Right ventricle myocardium inferior (tissue), 1 donor: ENCODE measurements at regions not wholly inside any gene's neighbourhood (a gene's known extent, or its start where the extent isn't known, plus 50 kb on each side); places are given as distances from the start of the nearest gene placed in this dataset.

Experiments
- ATAC-seq: fragments of 200-7000 bp; cut with Tn5 transposase; one replicate; pipeline ENCODE4 v1.9.1; 2020; ENCODE audit warnings: mild to moderate bottlenecking, moderate library complexity
- DNase-seq: peaks from one replicate; pipeline ENCODE4 v3.0.0; 2021; ENCODE audit errors: missing footprints
- intact Hi-C: fragments of 100-400 bp; cut with DNase I; formaldehyde crosslinking; loops from one replicate; pipeline ENCODE4 v1.11.0; 2022
- donor health status: DM: no; HTN: yes; CAD: no; lungs with severe emphysema.

DNA sequence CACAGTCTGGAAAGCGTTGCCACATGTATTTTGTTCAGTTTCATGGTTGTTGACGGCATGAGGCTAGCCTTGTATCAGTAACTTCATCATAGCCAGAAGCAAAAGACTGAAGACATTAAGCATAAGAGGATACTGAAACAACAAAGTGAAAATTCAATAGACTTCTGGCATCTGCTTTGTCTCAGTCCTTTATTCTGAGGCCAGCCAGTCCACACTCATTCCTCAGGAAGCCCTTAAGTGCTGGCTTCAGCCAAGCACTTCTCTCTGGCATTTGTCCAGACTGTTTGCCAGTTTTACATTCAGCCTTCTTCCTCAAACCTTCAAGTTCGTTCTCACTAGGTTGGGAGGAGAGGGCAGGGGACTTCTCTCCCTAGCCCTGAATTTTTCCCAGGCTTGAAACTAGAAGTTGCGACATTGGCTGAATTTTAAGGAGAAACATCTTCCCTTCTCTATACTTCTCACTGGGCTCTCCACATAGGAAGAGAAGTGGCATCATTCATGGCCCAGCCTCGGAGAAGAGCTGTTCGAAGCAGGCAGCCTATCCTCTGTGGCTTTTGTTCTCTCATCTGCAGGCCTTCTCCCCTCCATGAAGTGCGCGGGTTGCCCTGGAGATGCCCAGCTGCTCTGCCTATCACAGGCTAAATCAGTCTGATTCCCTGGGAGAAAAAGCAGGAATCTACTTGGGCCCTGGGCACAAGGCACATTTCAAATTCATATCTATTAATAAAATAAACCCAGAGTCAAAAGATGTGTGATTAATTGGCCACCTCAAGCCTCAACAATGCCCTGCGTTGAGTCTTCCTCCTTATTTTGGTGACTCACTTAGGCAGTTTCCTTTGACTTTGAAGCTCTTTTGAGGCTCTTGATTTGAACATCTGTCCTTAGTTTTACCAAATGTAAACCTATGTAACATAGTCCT, 130.9 kb upstream of the PLEKHA5 start:
- intact Hi-C loops, result no loop called here
- no peak for ATAC-seq

DNA sequence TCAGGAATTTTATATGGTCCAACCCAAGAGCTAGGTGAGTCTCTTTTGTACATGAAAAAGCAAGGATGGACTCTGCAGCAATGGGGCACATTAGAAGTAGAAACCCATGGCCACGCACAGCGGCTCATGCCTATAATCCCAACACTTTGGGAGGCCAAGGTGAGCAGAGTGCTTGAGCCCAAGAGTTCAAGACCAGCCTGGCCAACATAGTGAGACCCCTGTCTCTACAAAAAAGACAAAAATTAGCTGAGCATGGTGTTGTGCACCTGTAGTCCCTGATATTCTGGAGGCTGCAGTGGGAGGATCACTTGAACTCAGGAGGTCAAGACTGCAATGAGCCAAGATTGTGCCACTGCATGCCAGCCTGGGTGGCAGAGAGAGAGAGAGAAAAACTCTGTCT, 128.7 kb upstream of the PLEKHA5 start:
- intact Hi-C loops, result no loop called here
- ATAC-seq (no peak), DNase-seq (no peak)

More for the DNA sequence above, 130.9 kb upstream of the PLEKHA5 start:
- DNase-seq, result no peak

DNA sequence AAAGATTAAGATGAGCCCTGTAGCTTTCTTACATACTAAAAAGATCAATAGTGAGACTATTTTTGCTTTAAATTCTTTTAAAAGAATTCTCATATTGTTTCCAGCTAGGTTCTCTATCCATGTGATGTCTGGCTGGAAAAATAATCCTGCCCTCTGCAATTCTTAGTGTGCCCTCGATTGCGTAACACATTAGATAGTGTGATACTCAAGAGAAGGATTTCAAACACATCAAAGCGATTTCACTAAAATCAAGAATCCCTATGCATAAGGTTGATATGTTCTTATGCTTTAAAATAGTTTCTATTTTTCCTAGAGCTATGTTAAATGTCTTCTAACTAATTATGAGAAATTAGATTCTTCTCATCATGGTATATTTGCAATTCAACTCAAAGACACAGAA, 127.3 kb upstream of the PLEKHA5 start:
- intact Hi-C loops, result no loop called here
- no peak for DNase-seq
- ATAC-seq, result no peak

DNA sequence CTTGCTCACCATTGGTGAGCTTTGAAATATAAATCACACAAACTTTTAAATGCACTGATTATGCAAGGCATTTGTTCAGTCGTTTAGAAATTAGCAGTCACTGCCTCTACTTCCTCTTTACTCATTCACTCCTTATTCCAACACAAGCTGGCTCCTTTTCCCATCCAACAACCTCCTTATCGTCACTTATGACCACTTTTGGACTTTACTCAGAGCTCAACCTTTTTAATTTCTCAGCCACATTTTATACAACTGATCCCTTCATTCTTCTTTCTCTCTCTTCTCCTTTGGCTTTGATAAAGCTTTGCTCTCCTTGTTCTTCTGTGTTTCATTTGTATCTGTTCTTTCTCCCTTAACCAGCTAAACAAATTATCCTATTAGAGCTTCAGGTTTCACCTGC, 126.4 kb upstream of the PLEKHA5 start:
- ATAC-seq (peak; percentile 28), DNase-seq (no peak)
- intact Hi-C loops, result no loop called here

DNA sequence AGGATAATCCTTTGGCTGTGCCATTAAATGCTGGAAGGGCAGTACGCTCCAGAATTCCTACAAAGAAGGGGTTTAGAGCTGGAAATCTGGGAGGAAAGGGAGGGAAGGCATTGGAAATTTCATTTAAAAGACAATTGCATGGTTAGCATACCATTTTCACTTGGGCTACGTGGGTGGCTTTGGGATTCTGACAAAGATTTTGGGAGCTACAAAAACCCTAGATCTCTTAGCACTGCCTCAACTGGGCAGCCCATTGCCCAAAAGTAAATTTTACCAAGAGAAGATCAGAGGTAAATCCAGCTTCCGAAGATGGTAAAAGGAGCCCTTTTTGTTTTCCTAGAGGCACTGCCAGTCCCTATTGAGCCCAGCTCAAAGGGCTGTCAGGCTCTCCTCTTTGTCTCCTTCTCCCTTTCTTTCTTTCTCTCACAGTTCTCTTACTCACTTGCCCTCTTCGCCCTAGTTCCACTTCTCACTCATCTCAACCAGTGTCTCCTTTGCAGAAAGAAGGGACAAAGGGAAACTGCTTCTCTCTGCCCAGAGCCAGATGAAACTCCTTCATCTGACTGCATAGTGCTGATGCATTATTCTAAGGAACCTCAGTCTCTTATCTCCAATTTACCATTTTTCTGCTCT, 125.4 kb upstream of the PLEKHA5 start:
- intact Hi-C loops, result no loop called here
- ATAC-seq (no peak), DNase-seq (no peak)

- intact Hi-C loops, result no loop called here
- DNase-seq, result no peak
- ATAC-seq, result no peak
These were observed 124.2 kb upstream of the PLEKHA5 start for GRCh38 chr12:19005257-19005801.

GRCh38 chr12:19006626-19007137, 122.9 kb upstream of the PLEKHA5 start:
- intact Hi-C loops, result no loop called here
- ATAC-seq (no peak), DNase-seq (no peak)

GRCh38 chr12:19008102-19008501, 121.4 kb upstream of the PLEKHA5 start:
- ATAC-seq (no peak), DNase-seq (no peak)
- intact Hi-C loops, result no loop called here

GRCh38 chr12:19010087-19010486, 119.4 kb upstream of the PLEKHA5 start:
- DNase-seq (no peak), ATAC-seq (no peak)
- intact Hi-C loops, result no loop called here

DNA sequence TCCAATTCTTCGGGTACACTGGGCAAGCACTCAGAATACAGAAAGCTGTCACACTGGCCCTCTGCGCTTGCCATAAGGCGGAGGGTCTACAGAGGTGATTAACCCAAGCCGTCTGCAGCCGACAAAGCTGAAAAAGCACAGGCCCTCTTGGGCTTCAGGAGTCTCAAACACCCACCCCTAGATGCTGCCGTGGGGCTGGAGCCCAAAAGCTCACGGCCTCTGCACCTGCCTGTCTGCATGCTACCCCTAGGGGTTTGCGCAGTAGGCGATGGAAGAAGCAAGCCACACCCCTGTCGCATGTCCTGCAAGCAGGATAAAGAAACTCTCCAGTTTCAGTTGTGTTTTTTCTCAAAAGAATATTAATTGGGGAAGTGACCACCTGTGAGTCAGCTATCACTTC, 118.8 kb upstream of the PLEKHA5 start:
- DNase-seq, result no peak
- intact Hi-C loops, result no loop called here
- no peak for ATAC-seq

DNA sequence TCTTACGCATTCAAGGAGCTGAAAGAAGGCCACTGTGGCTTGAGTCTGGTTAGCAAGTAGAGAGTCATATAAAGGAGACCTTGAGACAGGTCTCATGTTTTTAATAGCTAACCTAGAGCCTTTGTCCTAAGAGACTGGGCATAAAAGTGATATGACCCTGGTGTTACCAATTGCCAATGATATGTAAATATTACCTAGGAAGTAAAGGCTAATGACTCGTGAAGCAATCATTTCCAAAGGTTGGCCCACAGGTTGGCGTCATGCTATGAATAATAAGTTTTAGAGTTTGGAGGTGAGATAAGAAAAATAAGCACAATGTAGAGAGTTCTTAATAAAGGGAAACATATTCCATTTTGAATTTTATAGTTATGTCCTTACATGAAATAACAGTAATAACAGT, 116.6 kb upstream of the PLEKHA5 start:
- ATAC-seq (no peak), DNase-seq (no peak)
- intact Hi-C loops, result no loop called here

DNA sequence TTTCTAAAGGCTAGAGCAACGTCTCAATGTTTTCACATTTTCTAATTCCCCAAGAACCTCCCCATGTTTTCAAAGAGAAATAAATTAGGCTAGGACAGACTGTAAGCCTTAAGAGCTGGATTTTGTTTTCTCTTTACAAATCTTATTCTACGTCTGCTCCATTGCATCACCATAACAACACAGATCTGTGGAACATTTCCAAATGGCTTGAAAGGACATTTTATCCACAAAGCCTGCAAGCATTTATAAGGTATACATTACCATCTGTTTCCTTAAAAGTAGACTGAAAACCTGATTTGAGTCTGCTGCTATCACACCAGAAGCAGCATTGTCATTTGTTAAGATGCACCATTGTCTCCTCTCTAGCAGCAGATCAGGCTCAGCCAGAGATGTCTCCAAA, 115.3 kb upstream of the PLEKHA5 start:
- ATAC-seq (peak; percentile 24), DNase-seq (no peak)
- intact Hi-C loops, result no loop called here

GRCh38 chr12:19015285-19015684, 114.2 kb upstream of the PLEKHA5 start:
- intact Hi-C loops, result no loop called here
- ATAC-seq, result peak; percentile 67
- DNase-seq, result no peak

DNA sequence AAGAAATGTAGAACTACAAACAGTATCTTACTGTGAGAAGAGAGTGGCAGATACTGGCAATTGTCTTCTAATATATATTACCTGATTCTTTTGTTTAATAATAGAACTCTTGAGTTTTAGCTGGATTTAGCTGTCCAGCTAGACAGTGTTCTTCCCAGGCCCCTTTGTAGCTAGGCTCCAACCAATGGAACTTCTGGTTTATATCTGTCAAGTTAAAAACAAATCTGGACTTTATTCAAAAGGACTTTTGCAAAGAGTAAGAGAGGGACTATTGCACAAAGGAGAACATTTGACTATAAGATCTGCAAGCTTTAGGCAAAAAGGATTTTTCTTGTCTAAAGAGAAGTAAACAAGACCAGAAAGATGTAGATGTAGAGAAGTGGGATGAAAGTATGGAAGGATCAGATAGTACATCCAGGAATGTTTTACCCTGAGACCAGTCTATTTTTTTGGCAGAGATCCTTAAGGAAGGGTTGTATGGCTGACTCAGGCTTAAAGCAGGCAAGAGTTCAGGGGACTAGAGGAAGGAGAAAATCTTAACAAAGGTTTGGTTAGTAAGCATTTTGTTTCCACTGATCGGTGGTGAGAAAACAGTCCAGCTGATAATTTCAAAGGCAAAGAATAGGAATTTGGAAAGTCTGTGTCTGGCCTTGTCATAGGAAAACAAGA, 111.1 kb upstream of the PLEKHA5 start:
- DNase-seq, result no peak
- peak; percentile 66 for ATAC-seq

GRCh38 chr12:19021240-19021639, 108.3 kb upstream of the PLEKHA5 start:
- no peak for DNase-seq
- ATAC-seq, result no peak
- intact Hi-C loops, result no loop called here

More for the DNA sequence above, 111.1 kb upstream of the PLEKHA5 start:
- intact Hi-C loops, result no loop called here

DNA sequence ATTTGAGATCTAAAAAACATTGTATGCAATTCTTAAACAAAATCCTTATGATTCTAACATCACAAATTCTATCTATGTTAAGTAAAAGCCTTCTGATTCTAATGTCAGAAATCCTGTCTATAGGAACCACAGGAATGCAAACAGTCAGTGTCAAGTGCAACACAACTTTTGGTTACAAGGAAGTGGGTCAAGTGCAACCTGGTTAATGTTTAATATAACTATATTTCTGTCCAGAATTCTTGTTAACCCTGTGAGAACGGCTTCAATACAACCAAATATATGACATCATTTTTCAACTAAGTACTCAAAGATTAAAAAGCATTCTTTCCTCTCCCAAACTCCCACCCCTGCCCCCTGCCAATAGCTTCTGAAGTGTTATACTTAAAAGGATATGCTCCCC, 107.9 kb upstream of the PLEKHA5 start:
- ATAC-seq, result no peak
- DNase-seq, result no peak
- intact Hi-C loops, result no loop called here

DNA sequence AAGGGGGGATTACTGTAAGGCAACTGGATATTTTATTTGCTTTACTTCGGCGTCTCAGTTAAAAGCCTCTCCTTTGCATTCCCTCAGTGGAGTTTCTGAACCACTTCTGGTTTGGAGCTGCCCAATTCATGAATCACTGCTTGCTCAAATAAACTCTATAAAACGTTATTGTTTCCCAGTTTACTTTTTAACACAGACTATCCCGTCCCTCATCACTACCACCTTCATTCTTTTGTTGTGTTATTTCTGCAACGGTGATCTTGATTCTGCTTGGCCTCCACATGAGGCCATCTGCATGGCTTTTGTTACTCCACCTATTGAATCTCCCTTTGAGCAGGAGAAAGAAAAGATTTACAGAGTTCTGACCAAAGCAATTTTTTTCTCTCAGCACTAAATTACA, 104.0 kb upstream of the PLEKHA5 start:
- intact Hi-C loops, result no loop called here
- DNase-seq (no peak), ATAC-seq (no peak)

GRCh38 chr12:19026034-19026433, 103.5 kb upstream of the PLEKHA5 start:
- intact Hi-C loops, result no loop called here
- ATAC-seq (no peak), DNase-seq (no peak)
